GM12873 (cell line): ENCODE measurements at regions not wholly inside any gene's neighbourhood (a gene's known extent, or its start where the extent isn't known, plus 50 kb on each side); places are given as distances from the start of the nearest gene placed in this dataset.

ENCODE experiments used
- CTCF ChIP-seq: IDR thresholded peaks from 2 replicates; pipeline ENCODE4 v1.5.1; 2012; ENCODE audit warnings: low read depth, mild to moderate bottlenecking, moderate library complexity, low read length, control low read depth; ENCODE audit not compliant: insufficient read depth; ENCODE audit errors: missing control alignments

- TF ChIP-seq CTCF: no peak
Observed at GRCh38 chr1:222358100-222358499, 189.8 kb downstream of the HHIPL2 start.

- no peak for TF ChIP-seq CTCF
Observed at GRCh38 chr1:222357252-222357651, 190.7 kb downstream of the HHIPL2 start.

- no peak for TF ChIP-seq CTCF
Observed at GRCh38 chr1:222347627-222348026, 200.3 kb downstream of the HHIPL2 start.

GRCh38 chr1:222346955-222347354, 200.9 kb downstream of the HHIPL2 start:
- no peak for TF ChIP-seq CTCF

GRCh38 chr1:222339376-222339947, 208.4 kb downstream of the HHIPL2 start:
- no peak for TF ChIP-seq CTCF

GRCh38 chr1:222335586-222335985, 212.3 kb downstream of the HHIPL2 start:
- no peak for TF ChIP-seq CTCF

GRCh38 chr1:222334026-222334680, 213.8 kb downstream of the HHIPL2 start:
- TF ChIP-seq CTCF: no peak
